RWPE2 (cell line): ENCODE measurements at regions not wholly inside any gene's neighbourhood (a gene's known extent, or its start where the extent isn't known, plus 50 kb on each side); places are given as distances from the start of the nearest gene placed in this dataset.

Source experiments
- ATAC-seq: fragments of 200-7000 bp; cut with Tn5 transposase; 3 replicates; pipeline ENCODE4 v1.9.1; 2021; ENCODE audit warnings: low read depth
- DNase-seq: peaks from one replicate; pipeline ENCODE4 v3.0.0-alpha.2; 2020; ENCODE audit warnings: low spot score
- H3K27ac ChIP-seq: fragments of 450-650 bp; 2 replicates; pipeline ENCODE4 v1.5.1; 2017; ENCODE audit warnings: mild to moderate bottlenecking; ENCODE audit not compliant: poor library complexity, severe bottlenecking
- H3K27me3 ChIP-seq: fragments of 250-450 bp; sonication (Bioruptor Pico); 2 replicates; pipeline ENCODE4 v1.5.1; 2021; ENCODE audit warnings: mild to moderate bottlenecking, moderate library complexity; ENCODE audit not compliant: insufficient read depth, poor library complexity, severe bottlenecking
- H3K36me3 ChIP-seq: fragments of 250-450 bp; sonication (Bioruptor Pico); 2 replicates; pipeline ENCODE4 v1.5.1; 2020; ENCODE audit warnings: low read depth, mild to moderate bottlenecking, moderate library complexity
- H3K4me1 ChIP-seq: fragments of 250-450 bp; sonication (Bioruptor Pico); 2 replicates; pipeline ENCODE4 v1.5.1; 2021; ENCODE audit warnings: mild to moderate bottlenecking, moderate library complexity; ENCODE audit not compliant: insufficient read depth, poor library complexity, severe bottlenecking
- H3K4me3 ChIP-seq: fragments of 250-450 bp; sonication (Bioruptor Pico); 2 replicates; pipeline ENCODE4 v1.5.1; 2021; ENCODE audit warnings: mild to moderate bottlenecking, moderate library complexity; ENCODE audit not compliant: severe bottlenecking
- H3K9me3 ChIP-seq: fragments of 250-450 bp; sonication (Bioruptor Pico); 2 replicates; pipeline ENCODE4 v1.5.1; 2021; ENCODE audit warnings: mild to moderate bottlenecking, moderate library complexity; ENCODE audit not compliant: severe bottlenecking
- TF ChIP-seq, protein P1 (sequence below): fragments of 450-650 bp; IDR thresholded peaks from one replicate; pipeline ENCODE4 v1.5.1; 2017; ENCODE audit warnings: mild to moderate bottlenecking, moderate library complexity; ENCODE audit not compliant: poor library complexity, severe bottlenecking

DNA sequence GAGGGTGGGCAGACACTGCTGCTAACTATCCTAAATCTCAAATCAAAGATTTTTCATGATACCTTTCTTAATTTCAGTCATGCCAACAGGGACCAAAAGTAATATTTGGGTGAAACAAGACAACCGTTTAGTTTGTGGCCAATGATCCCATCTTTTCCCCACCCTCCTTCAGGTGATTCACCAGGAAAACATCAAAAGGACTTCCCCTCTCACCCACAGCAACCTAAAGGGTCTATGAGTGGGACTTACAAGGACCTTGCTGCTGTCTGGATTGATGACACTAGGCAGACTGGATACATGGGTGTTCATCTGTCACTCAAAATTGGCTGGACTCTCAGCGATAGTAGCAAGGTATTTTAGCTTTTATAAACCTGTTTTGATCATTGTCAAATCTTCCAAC, 62.0 kb upstream of the ZC3H12C start:
- ATAC-seq: no peak
- Histone ChIP-seq H3K27me3 (no peaks in the 10 kb centered on the region), H3K36me3 (no peaks in the 10 kb centered on the region), H3K27ac (no peak overlapping the region), H3K4me3 (no peak overlapping the region), H3K4me1 (no peaks in the 10 kb centered on the region), H3K9me3 (no peaks in the 10 kb centered on the region)
- TF ChIP-seq, protein P1, sequence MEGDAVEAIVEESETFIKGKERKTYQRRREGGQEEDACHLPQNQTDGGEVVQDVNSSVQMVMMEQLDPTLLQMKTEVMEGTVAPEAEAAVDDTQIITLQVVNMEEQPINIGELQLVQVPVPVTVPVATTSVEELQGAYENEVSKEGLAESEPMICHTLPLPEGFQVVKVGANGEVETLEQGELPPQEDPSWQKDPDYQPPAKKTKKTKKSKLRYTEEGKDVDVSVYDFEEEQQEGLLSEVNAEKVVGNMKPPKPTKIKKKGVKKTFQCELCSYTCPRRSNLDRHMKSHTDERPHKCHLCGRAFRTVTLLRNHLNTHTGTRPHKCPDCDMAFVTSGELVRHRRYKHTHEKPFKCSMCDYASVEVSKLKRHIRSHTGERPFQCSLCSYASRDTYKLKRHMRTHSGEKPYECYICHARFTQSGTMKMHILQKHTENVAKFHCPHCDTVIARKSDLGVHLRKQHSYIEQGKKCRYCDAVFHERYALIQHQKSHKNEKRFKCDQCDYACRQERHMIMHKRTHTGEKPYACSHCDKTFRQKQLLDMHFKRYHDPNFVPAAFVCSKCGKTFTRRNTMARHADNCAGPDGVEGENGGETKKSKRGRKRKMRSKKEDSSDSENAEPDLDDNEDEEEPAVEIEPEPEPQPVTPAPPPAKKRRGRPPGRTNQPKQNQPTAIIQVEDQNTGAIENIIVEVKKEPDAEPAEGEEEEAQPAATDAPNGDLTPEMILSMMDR: no peak
- no peak for DNase-seq

DNA sequence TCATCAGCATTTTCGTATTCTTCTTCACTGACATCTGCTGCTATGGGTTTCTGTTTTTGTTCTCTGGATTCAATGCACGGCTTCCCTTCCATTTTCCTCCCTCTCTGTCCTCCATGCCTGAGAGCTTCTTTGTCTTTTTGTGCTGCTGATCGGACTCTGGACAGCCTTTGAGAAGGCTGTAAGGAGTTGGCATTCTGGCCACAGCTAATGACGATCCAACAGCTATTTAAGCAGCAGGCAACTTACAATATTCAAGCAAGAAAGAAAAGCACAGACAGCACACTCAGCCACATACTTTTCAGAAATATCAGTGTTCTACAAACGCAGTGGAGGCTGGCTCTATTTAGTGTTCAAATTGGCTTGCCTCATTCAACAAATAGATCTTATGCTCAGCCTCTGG, 60.9 kb upstream of the ZC3H12C start:
- no peaks in the 10 kb centered on the region for H3K4me1 ChIP-seq
- H3K27ac ChIP-seq: no peak overlapping the region

DNA sequence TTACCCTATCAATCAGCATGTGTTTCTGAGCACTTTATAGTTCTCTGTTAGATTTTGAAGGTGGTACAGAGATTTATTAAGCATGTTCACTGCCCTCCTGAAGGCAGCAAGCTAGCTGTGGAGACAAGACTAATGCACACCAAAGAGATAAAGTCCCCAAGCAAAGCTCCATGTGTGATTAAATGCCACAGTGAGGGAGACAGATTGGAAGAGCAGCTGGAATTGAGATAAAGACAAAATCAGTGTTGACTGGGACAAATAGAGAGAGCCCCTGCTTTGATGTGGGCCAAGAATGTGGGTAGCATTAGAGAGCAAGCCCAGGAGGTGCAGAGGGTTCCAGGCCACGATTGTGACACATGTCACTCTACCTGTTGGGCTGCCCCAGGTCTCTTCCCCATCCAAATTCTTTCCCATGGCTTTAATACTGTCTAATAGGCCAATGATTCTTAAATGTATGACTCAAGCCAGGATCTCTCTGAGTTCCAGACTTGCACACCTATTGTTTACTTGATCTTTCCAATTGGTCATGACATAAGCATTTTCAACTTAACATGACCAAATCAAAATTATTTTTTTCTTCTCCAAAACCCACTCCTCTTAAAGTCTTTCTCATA, 60.1 kb upstream of the ZC3H12C start:
- Histone ChIP-seq H3K27ac (no peak overlapping the region), H3K27me3 (no peaks in the 10 kb centered on the region), H3K36me3 (no peaks in the 10 kb centered on the region), H3K9me3 (no peaks in the 10 kb centered on the region), H3K4me3 (no peak overlapping the region), H3K4me1 (no peaks in the 10 kb centered on the region)
- ATAC-seq: no peak
- TF ChIP-seq, protein P1: no peak
- DNase-seq: no peak

More for the DNA sequence above, 60.9 kb upstream of the ZC3H12C start:
- H3K27me3 ChIP-seq: no peaks in the 10 kb centered on the region
- no peak overlapping the region for H3K4me3 ChIP-seq
- H3K36me3 ChIP-seq: no peaks in the 10 kb centered on the region
- no peaks in the 10 kb centered on the region for H3K9me3 ChIP-seq
- DNase-seq (no peak), ATAC-seq (no peak)
- TF ChIP-seq, protein P1: no peak

DNA sequence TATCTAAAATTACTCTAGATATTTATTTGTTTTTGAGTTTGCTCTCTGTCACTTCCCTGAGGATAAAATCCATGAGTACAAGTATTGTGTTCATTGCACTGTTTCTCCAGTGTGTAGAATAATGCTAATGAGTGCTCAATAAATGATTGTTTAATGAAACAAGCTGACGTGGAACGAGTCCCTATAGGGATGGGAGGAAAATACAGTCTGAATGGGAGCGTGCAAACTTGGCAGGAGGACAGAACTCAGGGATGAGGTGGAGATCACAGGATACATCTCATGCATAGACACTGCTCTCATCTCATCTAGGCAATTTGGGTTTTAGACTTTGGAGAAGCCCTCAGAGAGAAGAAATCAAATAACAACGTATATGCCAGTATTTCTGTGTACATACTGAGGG, 58.4 kb upstream of the ZC3H12C start:
- Histone ChIP-seq H3K4me3 (no peak overlapping the region), H3K4me1 (no peaks in the 10 kb centered on the region), H3K9me3 (no peaks in the 10 kb centered on the region), H3K27ac (no peak overlapping the region), H3K36me3 (no peaks in the 10 kb centered on the region), H3K27me3 (no peaks in the 10 kb centered on the region)
- no peak for DNase-seq
- ATAC-seq: no peak
- TF ChIP-seq, protein P1: no peak

DNA sequence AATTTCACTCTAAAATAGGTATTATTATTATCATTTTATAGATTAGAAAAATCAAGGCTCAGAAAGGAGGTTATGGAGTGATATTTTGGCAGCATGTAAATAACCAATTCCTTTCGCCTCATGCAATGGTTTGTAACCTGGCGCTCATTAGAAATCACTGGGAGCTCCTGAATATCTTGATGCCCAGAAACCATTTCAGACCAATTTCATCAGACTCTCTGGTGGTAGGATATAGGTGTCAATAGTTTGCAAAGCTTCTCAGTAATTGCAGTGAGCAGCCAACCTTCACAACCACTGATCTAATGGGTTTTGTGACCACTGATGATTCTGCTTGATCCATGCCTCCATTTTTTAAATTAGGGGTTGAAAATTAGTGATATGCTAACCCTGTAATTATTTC, 57.8 kb upstream of the ZC3H12C start:
- DNase-seq (no peak), ATAC-seq (no peak)
- H3K4me3 ChIP-seq: no peak overlapping the region
- no peak overlapping the region for H3K27ac ChIP-seq
- no peaks in the 10 kb centered on the region for H3K27me3 ChIP-seq
- TF ChIP-seq, protein P1: no peak
- no peaks in the 10 kb centered on the region for H3K36me3 ChIP-seq
- H3K9me3 ChIP-seq: no peaks in the 10 kb centered on the region
- H3K4me1 ChIP-seq: no peaks in the 10 kb centered on the region
